K562 (cell line): ENCODE measurements at regions not wholly inside any gene's neighbourhood (a gene's known extent, or its start where the extent isn't known, plus 50 kb on each side); places are given as distances from the start of the nearest gene placed in this dataset.

Experiments
- ATAC-seq: fragments of 200-7000 bp; cut with Tn5 transposase; 3 replicates; pipeline ENCODE4 v1.9.1; 2020; ENCODE audit warnings: moderate library complexity
- BruUV-seq: library from RNA; stranded (reverse); fragments of 400-500 nt; replicated peaks from 2 replicates; lab custom pipeline; 2021; lab: Mats Ljungman, UMichigan
- CTCF ChIA-PET: fragments of 300-600 bp; formaldehyde crosslinking; extraction: SDS; loops from one replicate; lab custom pipeline; 2021; ENCODE audit warnings: low intra/inter-chr PET ratio; lab: Yijun Ruan, JAX
- POLR2A ChIA-PET: fragments of 300-600, 350-650 bp; sonication (Branson Sonifier 250); formaldehyde crosslinking; extraction: SDS; loops from one replicate; lab custom pipeline; 2021; ENCODE audit warnings: antibody characterized with exemption, inconsistent platforms; lab: Yijun Ruan, JAX
- DNase-seq, 4 experiments: peaks; one replicate each; pipeline versions ENCODE4 v3.0.0 to v3.0.0-alpha.2; 2011 to 2018; ENCODE audit warnings: low spot score in 3 of 4, mixed read lengths in 3 of 4; ENCODE audit errors: extremely low read depth in 1 of 4
- FAIRE-seq: peaks from 2 replicates; lab custom pipeline; 2011; peaks lifted over from hg19 to GRCh38; lab: Jason Lieb, UNC
- H2AFZ ChIP-seq: 2 replicates; pipeline ENCODE4 v1.6.0; 2011; ENCODE audit warnings: low read depth, low read length, control low read depth, inconsistent platforms
- H3K27ac ChIP-seq: fragments of 200-600 bp; 3 replicates; pipeline ENCODE4 v1.8.0; 2011; ENCODE audit warnings: low read depth, mild to moderate bottlenecking, control low read depth, inconsistent platforms, low read length, moderate library complexity, mixed read lengths; ENCODE audit errors: extremely low read depth
- H3K27me3 ChIP-seq, 2 experiments: fragments of 300-600 bp in 1 of 2; 2 replicates in 1 of 2; 3 replicates in 1 of 2; pipeline versions ENCODE4 v1.6.0 to v1.8.0; 2011; ENCODE audit warnings: inconsistent platforms in 2 of 2, low read length in 2 of 2, mild to moderate bottlenecking in 1 of 2, mixed read lengths in 1 of 2, moderate library complexity in 1 of 2; ENCODE audit not compliant: control insufficient read depth in 2 of 2, insufficient read depth in 2 of 2
- H3K36me3 ChIP-seq: fragments of 300-600 bp; 3 replicates; pipeline ENCODE4 v1.8.0; 2011; ENCODE audit warnings: mild to moderate bottlenecking, low read length, inconsistent platforms; ENCODE audit not compliant: control insufficient read depth, insufficient read depth
- H3K4me1 ChIP-seq, 2 experiments: fragments of 200-600 bp in 1 of 2; replicated peaks in 1 of 2; 2 replicates in 1 of 2; 3 replicates in 1 of 2; pipeline versions ENCODE4 v1.5.1 to v1.8.0; 2011; ENCODE audit warnings: inconsistent platforms in 2 of 2, low read length in 2 of 2, mild to moderate bottlenecking in 1 of 2, mixed read lengths in 1 of 2, moderate library complexity in 1 of 2; ENCODE audit not compliant: control insufficient read depth in 2 of 2, insufficient read depth in 2 of 2
- H3K4me2 ChIP-seq: 2 replicates; pipeline ENCODE4 v1.6.1; 2011; ENCODE audit warnings: low read length, control low read depth, inconsistent platforms, mixed read lengths; ENCODE audit not compliant: insufficient read depth
- H3K4me3 ChIP-seq: fragments of 200-600 bp; sonication (generic), shearing (Covaris generic); 2 replicates; pipeline ENCODE4 v1.5.1; 2016; ENCODE audit warnings: control low read depth, inconsistent platforms
- H3K79me2 ChIP-seq: fragments of 200-600 bp; 3 replicates; pipeline ENCODE4 v1.8.0; 2011; ENCODE audit warnings: low read length, inconsistent platforms; ENCODE audit not compliant: control insufficient read depth, insufficient read depth
- H3K9ac ChIP-seq, 2 experiments: 2 replicates each; pipeline versions ENCODE4 v1.6.0 to v1.6.1; 2011; ENCODE audit warnings: low read depth in 2 of 2, low read length in 2 of 2, control low read depth in 1 of 2, inconsistent platforms in 1 of 2, mild to moderate bottlenecking in 1 of 2, mixed read lengths in 1 of 2; ENCODE audit not compliant: insufficient read depth in 1 of 2
- H3K9me1 ChIP-seq: one replicate; pipeline ENCODE4 v1.6.0; 2011; ENCODE audit warnings: inconsistent platforms, mild to moderate bottlenecking, low read length, moderate library complexity; ENCODE audit not compliant: control insufficient read depth, insufficient read depth
- H3K9me3 ChIP-seq: replicated peaks from 2 replicates; pipeline ENCODE4 v1.5.1; 2011; ENCODE audit warnings: low read depth, low read length, inconsistent platforms; ENCODE audit not compliant: control insufficient read depth, insufficient read depth
- H4K20me1 ChIP-seq: replicated peaks from 2 replicates; pipeline ENCODE4 v1.6.1; 2011; ENCODE audit warnings: low read length, inconsistent platforms, mixed read lengths; ENCODE audit not compliant: control insufficient read depth, insufficient read depth
- CXXC5 ChIP-seq: fragments of 250-450 bp; sonication (Bioruptor Pico); IDR thresholded peaks from 2 replicates; pipeline ENCODE4 v1.8.0; 2022; ENCODE audit warnings: inconsistent platforms, mild to moderate bottlenecking, moderate library complexity
- ESRRA ChIP-seq: fragments of 450-650 bp; IDR thresholded peaks from 2 replicates; pipeline ENCODE4 v1.6.1; 2014; ENCODE audit warnings: low read depth, mild to moderate bottlenecking, moderate library complexity, borderline replicate concordance
- FOSL1 ChIP-seq: fragments of 200-800 bp; sonication (Bioruptor generic); conservative IDR thresholded peaks from 2 replicates; pipeline ENCODE4 v1.6.1; 2016; ENCODE audit warnings: missing genetic modification characterization, missing compliant biosample characterization
- GABPA ChIP-seq: fragments of 200-800 bp; sonication (Bioruptor generic); conservative IDR thresholded peaks from 2 replicates; pipeline ENCODE4 v1.6.1; 2016; ENCODE audit warnings: low read depth, missing genetic modification characterization, missing compliant biosample characterization
- MIER1 ChIP-seq: fragments of 450-650 bp; IDR thresholded peaks from 2 replicates; pipeline ENCODE4 v1.6.1; 2016; ENCODE audit warnings: antibody characterized with exemption, mild to moderate bottlenecking, low read depth
- PHB ChIP-seq: fragments of 250-450 bp; sonication (Bioruptor Pico); IDR thresholded peaks from 2 replicates; pipeline ENCODE4 v1.5.0; 2021
- PTTG1 ChIP-seq: fragments of 450-650 bp; IDR thresholded peaks from 2 replicates; pipeline ENCODE4 v1.6.1; 2016; ENCODE audit warnings: low read depth, mild to moderate bottlenecking, missing genetic modification characterization, missing compliant biosample characterization
- RBM25 ChIP-seq: fragments of 200-400 bp; formaldehyde crosslinking; IDR thresholded peaks from 2 replicates; pipeline ENCODE4 v1.6.1; 2018; ENCODE audit warnings: low read length, low read depth, moderate library complexity; ENCODE audit not compliant: severe bottlenecking
- SMAD4 ChIP-seq: fragments of 250-450 bp; sonication (Bioruptor Pico); conservative IDR thresholded peaks from 2 replicates; pipeline ENCODE4 v1.8.0; 2021; ENCODE audit warnings: inconsistent platforms, mild to moderate bottlenecking, moderate library complexity
- SREBF2 ChIP-seq: sonication (generic); formaldehyde crosslinking; IDR thresholded peaks from 2 replicates; pipeline ENCODE4 v1.4.0; 2020; ENCODE audit warnings: mild to moderate bottlenecking, missing genetic modification reagents
- ZNF175 ChIP-seq: fragments of 200-800 bp; sonication (Bioruptor generic); IDR thresholded peaks from 2 replicates; pipeline ENCODE4 v1.6.1; 2016; ENCODE audit warnings: low read depth, mild to moderate bottlenecking, missing genetic modification characterization, missing compliant biosample characterization
- ZNF3 ChIP-seq: fragments of 250-450 bp; sonication (Bioruptor Pico); IDR thresholded peaks from 2 replicates; pipeline ENCODE4 v1.5.0; 2021; ENCODE audit warnings: mild to moderate bottlenecking, moderate library complexity
- ZNF589 ChIP-seq: fragments of 200-800 bp; sonication (Bioruptor generic); IDR thresholded peaks from 2 replicates; pipeline ENCODE4 v1.6.1; 2016; ENCODE audit warnings: low read depth, missing genetic modification characterization, missing compliant biosample characterization
- WGBS: fragments of 100-300 bp; shearing (Covaris generic); methylation state at CpG from one replicate; pipeline ENCODE4 v1.1.6; 2016; ENCODE audit warnings: low coverage, mixed read lengths; ENCODE audit not compliant: insufficient coverage; ENCODE audit errors: missing lambda C conversion rate; 5-methylcytosine and 5-hydroxymethylcytosine counted together
- in situ Hi-C: fragments of 300-500 bp; cut with MboI; formaldehyde crosslinking; loops from 4 replicates; pipeline ENCODE4 v1.15.0; 2018; ENCODE audit warnings: inconsistent platforms, mixed read lengths
- intact Hi-C: fragments of 100-400 bp; cut with micrococcal nuclease; formaldehyde crosslinking; loops from 2 replicates; pipeline ENCODE4 v1.14.2; 2022
- TF ChIP-seq, protein P1 (sequence below): sonication (generic); IDR thresholded peaks from 2 replicates; pipeline ENCODE4 v1.6.1; 2016
- TF ChIP-seq, protein P2 (sequence below): IDR thresholded peaks from 3 replicates; pipeline ENCODE4 v1.6.1; 2011; ENCODE audit warnings: borderline replicate concordance, mild to moderate bottlenecking; ENCODE audit not compliant: insufficient read length, insufficient read depth
- TF ChIP-seq, protein P3 (sequence below): fragments of 450-650 bp; formaldehyde crosslinking; IDR thresholded peaks from 2 replicates; pipeline ENCODE4 v1.4.0; 2020; ENCODE audit warnings: mild to moderate bottlenecking, moderate library complexity
- TF ChIP-seq, protein P4 (sequence below): fragments of 250-450 bp; sonication (Bioruptor Pico); IDR thresholded peaks from 2 replicates; pipeline ENCODE4 v1.6.1; 2021; ENCODE audit warnings: mild to moderate bottlenecking

DNA sequence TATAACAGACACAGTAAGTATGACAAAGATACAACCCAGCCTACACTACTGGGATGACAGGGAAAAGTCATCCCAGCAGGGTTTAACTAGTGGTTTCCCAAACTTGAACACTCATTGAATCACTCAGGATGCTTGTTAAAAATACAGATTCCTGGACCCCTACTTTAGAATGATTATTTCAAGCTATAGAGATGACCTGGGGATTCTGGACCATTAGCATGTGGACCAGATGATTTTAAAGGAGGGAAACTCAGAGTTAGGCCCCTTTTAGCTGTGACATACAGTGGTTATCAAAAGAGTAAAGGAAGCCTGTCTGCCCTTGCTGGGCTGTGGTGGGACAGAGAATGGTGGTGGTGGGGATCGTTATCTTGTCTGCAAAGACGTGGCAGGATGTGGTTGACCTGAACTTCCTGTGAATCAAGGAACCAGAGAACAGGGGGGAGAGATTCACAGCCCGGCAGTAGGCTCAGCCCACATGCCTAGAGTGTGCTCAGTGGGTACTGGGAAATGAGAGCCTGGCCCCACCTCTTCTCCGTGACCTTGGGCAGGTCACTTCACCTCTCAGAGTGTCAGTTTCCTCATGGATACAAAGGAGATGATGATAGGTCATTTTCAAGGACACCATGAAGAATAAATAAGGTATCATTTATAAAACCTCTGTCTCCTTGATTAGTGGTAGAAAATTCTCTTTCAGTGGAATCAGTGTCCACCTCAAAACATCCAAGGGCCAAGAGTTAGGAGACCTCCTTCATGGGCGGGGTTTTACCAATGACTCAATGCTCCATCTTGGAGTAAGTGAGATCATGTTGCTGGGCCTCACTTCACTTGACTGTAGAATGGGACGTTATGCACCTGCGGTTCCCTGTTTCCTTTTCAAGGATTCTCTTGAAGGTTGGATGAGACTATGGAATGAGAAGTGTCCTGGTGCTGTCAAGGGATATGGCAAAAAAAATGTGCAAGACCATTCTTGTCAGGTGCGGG is 306.5 kb downstream of the RPLP1 start:
- ATAC-seq: no peak
- Histone ChIP-seq H3K9me3 (no peaks in the 10 kb centered on the region), H3K36me3 (no peaks in the 10 kb centered on the region), H2AFZ (no peak overlapping the region), H3K4me2 (no peak overlapping the region), H3K9me1 (no peaks in the 10 kb centered on the region), H3K27ac (no peak overlapping the region), H4K20me1 (no peaks in the 10 kb centered on the region), H3K79me2 (no peaks in the 10 kb centered on the region), H3K27me3 (no peaks in the 10 kb centered on the region), H3K9ac (no peak overlapping the region), H3K4me3 (no peak overlapping the region), H3K4me1 (no peaks in the 10 kb centered on the region; a peak in 1 of 5 replicates)
- DNase-seq: peak in 1 of 4 experiments; percentile 4
- intact Hi-C loops: no loop called here
- 2% methylated on average over 8 of the region's 8 CpGs for WGBS
- POLR2A ChIA-PET: no interaction called here
- no peak for FAIRE-seq
- in situ Hi-C loops: no loop called here
- no TSS peak for BruUV-seq
- CTCF ChIA-PET: no interaction called here
- TF ChIP-seq CXXC5 (no peak), ZNF175 (CRISPR knock-in tag) (0 out of 2 replicates have a peak, but pooled peaks have one; percentile 49), RBM25 (no peak), SMAD4 (CRISPR knock-in tag) (no peak), PHB (CRISPR knock-in tag) (no peak), FOSL1 (peak; percentile 34; the same call in 1 of the 2 replicates), MIER1 (no peak), PTTG1 (tag) (no peak), ZNF589 (CRISPR knock-in tag) (peak; percentile 35; the same call in 1 of the 2 replicates), ESRRA (peak; percentile 61; the same call in 1 of the 2 replicates), GABPA (tag) (peak; percentile 91), ZNF3 (CRISPR knock-in tag) (no peak), SREBF2 (CRISPR knock-in tag) (no peak)
- TF ChIP-seq, protein P1, sequence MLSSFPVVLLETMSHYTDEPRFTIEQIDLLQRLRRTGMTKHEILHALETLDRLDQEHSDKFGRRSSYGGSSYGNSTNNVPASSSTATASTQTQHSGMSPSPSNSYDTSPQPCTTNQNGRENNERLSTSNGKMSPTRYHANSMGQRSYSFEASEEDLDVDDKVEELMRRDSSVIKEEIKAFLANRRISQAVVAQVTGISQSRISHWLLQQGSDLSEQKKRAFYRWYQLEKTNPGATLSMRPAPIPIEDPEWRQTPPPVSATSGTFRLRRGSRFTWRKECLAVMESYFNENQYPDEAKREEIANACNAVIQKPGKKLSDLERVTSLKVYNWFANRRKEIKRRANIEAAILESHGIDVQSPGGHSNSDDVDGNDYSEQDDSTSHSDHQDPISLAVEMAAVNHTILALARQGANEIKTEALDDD: peak; percentile 47; the same call in 1 of the 2 replicates
- TF ChIP-seq, protein P2, sequence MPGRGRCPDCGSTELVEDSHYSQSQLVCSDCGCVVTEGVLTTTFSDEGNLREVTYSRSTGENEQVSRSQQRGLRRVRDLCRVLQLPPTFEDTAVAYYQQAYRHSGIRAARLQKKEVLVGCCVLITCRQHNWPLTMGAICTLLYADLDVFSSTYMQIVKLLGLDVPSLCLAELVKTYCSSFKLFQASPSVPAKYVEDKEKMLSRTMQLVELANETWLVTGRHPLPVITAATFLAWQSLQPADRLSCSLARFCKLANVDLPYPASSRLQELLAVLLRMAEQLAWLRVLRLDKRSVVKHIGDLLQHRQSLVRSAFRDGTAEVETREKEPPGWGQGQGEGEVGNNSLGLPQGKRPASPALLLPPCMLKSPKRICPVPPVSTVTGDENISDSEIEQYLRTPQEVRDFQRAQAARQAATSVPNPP: no peak
- TF ChIP-seq, protein P3, sequence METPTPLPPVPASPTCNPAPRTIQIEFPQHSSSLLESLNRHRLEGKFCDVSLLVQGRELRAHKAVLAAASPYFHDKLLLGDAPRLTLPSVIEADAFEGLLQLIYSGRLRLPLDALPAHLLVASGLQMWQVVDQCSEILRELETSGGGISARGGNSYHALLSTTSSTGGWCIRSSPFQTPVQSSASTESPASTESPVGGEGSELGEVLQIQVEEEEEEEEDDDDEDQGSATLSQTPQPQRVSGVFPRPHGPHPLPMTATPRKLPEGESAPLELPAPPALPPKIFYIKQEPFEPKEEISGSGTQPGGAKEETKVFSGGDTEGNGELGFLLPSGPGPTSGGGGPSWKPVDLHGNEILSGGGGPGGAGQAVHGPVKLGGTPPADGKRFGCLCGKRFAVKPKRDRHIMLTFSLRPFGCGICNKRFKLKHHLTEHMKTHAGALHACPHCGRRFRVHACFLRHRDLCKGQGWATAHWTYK (CRISPR knock-in tag): peak; percentile 87
- TF ChIP-seq, protein P4, sequence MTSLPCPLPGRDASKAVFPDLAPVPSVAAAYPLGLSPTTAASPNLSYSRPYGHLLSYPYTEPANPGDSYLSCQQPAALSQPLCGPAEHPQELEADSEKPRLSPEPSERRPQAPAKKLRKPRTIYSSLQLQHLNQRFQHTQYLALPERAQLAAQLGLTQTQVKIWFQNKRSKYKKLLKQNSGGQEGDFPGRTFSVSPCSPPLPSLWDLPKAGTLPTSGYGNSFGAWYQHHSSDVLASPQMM (CRISPR knock-in tag): no peak
